ENCODE measurements at regions not wholly inside any gene's neighbourhood (a gene's known extent, or its start where the extent isn't known, plus 50 kb on each side); places are given as distances from the start of the nearest gene placed in this dataset.
A peak's percentile ranks its signal among the peaks of the same experiment; 100 is the strongest.

GRCh38 chr17:77666881-77667395 lies 291.6 kb upstream of the TNRC6C start:
- ATAC-seq (no peak), DNase-seq (no peak)
- intact Hi-C loops (cut with DNase I), result no loop called here
- Histone ChIP-seq H3K9me3 (peaks cover 0 to 19% (median 0%) of the 10 kb centered on the region in 11 donors), H3K4me3 (peak overlapping the region in 1 of 10 donors; percentile 19), H3K27ac (peak overlapping the region in 1 of 10 donors; percentile 55), H3K36me3 (no peaks in the 10 kb centered on the region), H3K4me1 (peaks cover 0 to 9% (median 0%) of the 10 kb centered on the region in 9 donors), H3K27me3 (no peaks in the 10 kb centered on the region)
- WGBS, 2 donors, result 58 to 65% methylated on average over 7 of the region's 7 CpGs
- TF ChIP-seq CTCF (IDR thresholded peaks at IDR 0.05), result no peak

- 70 to 74% methylated on average over 1 of the region's 1 CpG for WGBS, 2 donors
- Histone ChIP-seq H3K36me3 (no peaks in the 10 kb centered on the region), H3K4me3 (peak overlapping the region in 1 of 10 donors; percentile 19), H3K4me1 (peaks cover 0 to 9% (median 0%) of the 10 kb centered on the region in 9 donors), H3K9me3 (peaks cover 0 to 19% (median 0%) of the 10 kb centered on the region in 11 donors), H3K27ac (peak overlapping the region in 1 of 10 donors; percentile 55), H3K27me3 (no peaks in the 10 kb centered on the region)
- intact Hi-C loops (cut with DNase I), result no loop called here
- DNase-seq (no peak), ATAC-seq (no peak)
- TF ChIP-seq CTCF (IDR thresholded peaks at IDR 0.05), result no peak
Measured at GRCh38 chr17:77667478-77667877, 291.0 kb upstream of the TNRC6C start.

GRCh38 chr17:77668518-77668917 lies 290.0 kb upstream of the TNRC6C start:
- Histone ChIP-seq H3K27ac (no peak overlapping the region), H3K4me1 (peaks cover 0 to 9% (median 0%) of the 10 kb centered on the region in 9 donors), H3K27me3 (no peaks in the 10 kb centered on the region), H3K9me3 (peaks cover 0 to 19% (median 0%) of the 10 kb centered on the region in 11 donors), H3K4me3 (no peak overlapping the region), H3K36me3 (no peaks in the 10 kb centered on the region)
- intact Hi-C loops (cut with DNase I), result no loop called here
- DNase-seq (no peak), ATAC-seq (no peak)
- WGBS, 2 donors, result 67 to 84% methylated on average over 2 of the region's 2 CpGs
- no peak for TF ChIP-seq CTCF (IDR thresholded peaks at IDR 0.05)

- DNase-seq, result no peak
- Histone ChIP-seq H3K27me3 (no peaks in the 10 kb centered on the region), H3K27ac (no peak overlapping the region), H3K9me3 (peaks cover 0 to 19% (median 0%) of the 10 kb centered on the region in 11 donors), H3K36me3 (no peaks in the 10 kb centered on the region), H3K4me1 (peaks cover 0 to 9% (median under 1%) of the 10 kb centered on the region in 9 donors), H3K4me3 (no peak overlapping the region)
- ATAC-seq, result no peak
- no peak for TF ChIP-seq CTCF (IDR thresholded peaks at IDR 0.05)
- 89 to 90% methylated on average over 2 of the region's 2 CpGs for WGBS, 2 donors
- intact Hi-C loops (cut with DNase I), result loop anchor here in 1 of 10 donors (10.0 kb wide), 1 partner anchor 125 kb away; no protein-coding TSS in a partner anchor
Measured at GRCh38 chr17:77670173-77670572, 288.3 kb upstream of the TNRC6C start.
